Stomach (tissue), 4 donors: ENCODE measurements at regions not wholly inside any gene's neighbourhood (a gene's known extent, or its start where the extent isn't known, plus 50 kb on each side); places are given as distances from the start of the nearest gene placed in this dataset.

Experiments used
- CTCF ChIP-seq, 7 experiments: fragments of 450-650 bp in 4 of 7; fragments of 200-600 bp in 3 of 7; sonication (generic) in 3 of 7; IDR thresholded peaks; one replicate each; pipeline ENCODE4 v1.5.1; 2016 to 2019; ENCODE audit warnings: antibody characterized with exemption in 7 of 7, control low read depth in 2 of 7, mild to moderate bottlenecking in 1 of 7
- POLR2A ChIP-seq, 4 donors: fragments of 450-650 bp; IDR thresholded peaks; one replicate each; pipeline ENCODE4 v1.6.1; 2016; ENCODE audit warnings: antibody characterized with exemption in 4 of 4, control low read depth in 2 of 4, mild to moderate bottlenecking in 1 of 4, moderate library complexity in 1 of 4

GRCh38 chr5:2696156-2696807 is 55.2 kb downstream of the IRX2 start:
- TF ChIP-seq POLR2A (IDR thresholded peaks at IDR 0.05) (no peak), CTCF (IDR thresholded peaks at IDR 0.05) (no peak)
